ENCODE measurements at regions not wholly inside any gene's neighbourhood (a gene's known extent, or its start where the extent isn't known, plus 50 kb on each side); places are given as distances from the start of the nearest gene placed in this dataset.

DNA sequence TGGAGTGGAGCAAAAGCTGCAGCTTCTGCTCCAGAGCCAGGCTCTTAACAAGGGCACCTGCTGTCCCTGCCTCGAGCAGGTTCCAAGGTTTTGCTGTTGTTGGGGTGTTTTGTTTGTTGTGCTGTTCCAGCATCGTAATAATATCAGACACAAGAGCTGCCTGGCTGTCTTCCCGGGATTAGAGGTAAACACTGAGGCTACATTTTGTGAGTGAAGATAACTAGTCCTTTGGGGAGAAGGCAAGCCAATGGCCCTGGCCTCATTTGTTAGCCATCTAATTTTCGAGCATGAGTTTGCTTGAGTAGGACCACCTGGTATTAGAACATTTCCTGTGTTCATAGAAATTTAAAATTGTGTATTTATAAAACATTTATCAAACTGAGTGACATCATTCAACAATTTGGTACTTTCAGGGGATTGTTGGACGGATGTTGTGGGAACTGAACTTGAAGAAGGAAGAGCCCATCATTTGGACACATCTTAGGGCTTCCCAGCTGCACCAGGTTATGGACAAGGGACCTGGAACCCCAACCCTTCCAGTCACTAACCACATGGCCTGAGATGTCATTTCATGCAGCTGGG lies 555.0 kb downstream of the TNS3 start:
- no peaks in the 10 kb centered on the region for H3K9me3 ChIP-seq (ENCODE audit: control insufficient read depth in 2 of 3, insufficient read depth in 1 of 3, low read length in 3 of 3)
- H3K27me3 ChIP-seq (ENCODE audit: control insufficient read depth, insufficient read depth, low read length) = no peaks in the 10 kb centered on the region
- H3K4me3 ChIP-seq (ENCODE audit: low read length in 3 of 3) = no peak overlapping the region
- H3K9ac ChIP-seq (ENCODE audit: low read length in 3 of 3) = no peak overlapping the region
- H3K4me1 ChIP-seq (ENCODE audit: control insufficient read depth in 2 of 3, insufficient read depth in 2 of 3, low read depth in 1 of 3, low read length in 3 of 3) = no peaks in the 10 kb centered on the region
- FAIRE-seq (no peak), DNase-seq (no peak)
- TF ChIP-seq, protein P1, sequence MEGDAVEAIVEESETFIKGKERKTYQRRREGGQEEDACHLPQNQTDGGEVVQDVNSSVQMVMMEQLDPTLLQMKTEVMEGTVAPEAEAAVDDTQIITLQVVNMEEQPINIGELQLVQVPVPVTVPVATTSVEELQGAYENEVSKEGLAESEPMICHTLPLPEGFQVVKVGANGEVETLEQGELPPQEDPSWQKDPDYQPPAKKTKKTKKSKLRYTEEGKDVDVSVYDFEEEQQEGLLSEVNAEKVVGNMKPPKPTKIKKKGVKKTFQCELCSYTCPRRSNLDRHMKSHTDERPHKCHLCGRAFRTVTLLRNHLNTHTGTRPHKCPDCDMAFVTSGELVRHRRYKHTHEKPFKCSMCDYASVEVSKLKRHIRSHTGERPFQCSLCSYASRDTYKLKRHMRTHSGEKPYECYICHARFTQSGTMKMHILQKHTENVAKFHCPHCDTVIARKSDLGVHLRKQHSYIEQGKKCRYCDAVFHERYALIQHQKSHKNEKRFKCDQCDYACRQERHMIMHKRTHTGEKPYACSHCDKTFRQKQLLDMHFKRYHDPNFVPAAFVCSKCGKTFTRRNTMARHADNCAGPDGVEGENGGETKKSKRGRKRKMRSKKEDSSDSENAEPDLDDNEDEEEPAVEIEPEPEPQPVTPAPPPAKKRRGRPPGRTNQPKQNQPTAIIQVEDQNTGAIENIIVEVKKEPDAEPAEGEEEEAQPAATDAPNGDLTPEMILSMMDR (IDR thresholded peaks at IDR 0.05; ENCODE audit: borderline replicate concordance, extremely low read depth, insufficient read depth) = no peak
- H3K36me3 ChIP-seq (ENCODE audit: control insufficient read depth in 2 of 3, insufficient read depth in 3 of 3, low read length in 3 of 3) = no peaks in the 10 kb centered on the region
- no peak overlapping the region for H3K27ac ChIP-seq (ENCODE audit: low read depth in 2 of 2, low read length in 2 of 2)
- intact Hi-C loops (cut with DNase I) = no loop called here

GRCh38 chr7:47024991-47025390 lies 556.9 kb downstream of the TNS3 start:
- H3K27ac ChIP-seq (ENCODE audit: low read depth in 2 of 2, low read length in 2 of 2) = no peak overlapping the region
- H3K9ac ChIP-seq (ENCODE audit: low read length in 3 of 3) = no peak overlapping the region
- no peaks in the 10 kb centered on the region for H3K9me3 ChIP-seq (ENCODE audit: control insufficient read depth in 2 of 3, insufficient read depth in 1 of 3, low read length in 3 of 3)
- intact Hi-C loops (cut with DNase I) = no loop called here
- TF ChIP-seq, protein P1 (IDR thresholded peaks at IDR 0.05; ENCODE audit: borderline replicate concordance, extremely low read depth, insufficient read depth) = no peak
- no peak for FAIRE-seq
- DNase-seq = no peak
- no peaks in the 10 kb centered on the region for H3K36me3 ChIP-seq (ENCODE audit: control insufficient read depth in 2 of 3, insufficient read depth in 3 of 3, low read length in 3 of 3)
- H3K27me3 ChIP-seq (ENCODE audit: control insufficient read depth, insufficient read depth, low read length) = no peaks in the 10 kb centered on the region
- no peaks in the 10 kb centered on the region for H3K4me1 ChIP-seq (ENCODE audit: control insufficient read depth in 2 of 3, insufficient read depth in 2 of 3, low read depth in 1 of 3, low read length in 3 of 3)
- no peak overlapping the region for H3K4me3 ChIP-seq (ENCODE audit: low read length in 3 of 3)

- Histone ChIP-seq H3K9me3 (ENCODE audit: control insufficient read depth in 2 of 3, insufficient read depth in 1 of 3, low read length in 3 of 3) (no peaks in the 10 kb centered on the region), H3K4me3 (ENCODE audit: low read length in 3 of 3) (no peak overlapping the region), H3K4me1 (ENCODE audit: control insufficient read depth in 2 of 3, insufficient read depth in 2 of 3, low read depth in 1 of 3, low read length in 3 of 3) (no peaks in the 10 kb centered on the region), H3K9ac (ENCODE audit: low read length in 3 of 3) (no peak overlapping the region), H3K36me3 (ENCODE audit: control insufficient read depth in 2 of 3, insufficient read depth in 3 of 3, low read length in 3 of 3) (no peaks in the 10 kb centered on the region), H3K27me3 (ENCODE audit: control insufficient read depth, insufficient read depth, low read length) (no peaks in the 10 kb centered on the region), H3K27ac (ENCODE audit: low read depth in 2 of 2, low read length in 2 of 2) (no peak overlapping the region)
- FAIRE-seq (no peak), DNase-seq (no peak)
- TF ChIP-seq, protein P1 (IDR thresholded peaks at IDR 0.05; ENCODE audit: borderline replicate concordance, extremely low read depth, insufficient read depth) = no peak
- intact Hi-C loops (cut with DNase I) = no loop called here
These were observed 573.5 kb downstream of the TNS3 start for GRCh38 chr7:47008461-47008860.

GRCh38 chr7:47007471-47007870 lies 574.4 kb downstream of the TNS3 start:
- Histone ChIP-seq H3K9me3 (ENCODE audit: control insufficient read depth in 2 of 3, insufficient read depth in 1 of 3, low read length in 3 of 3) (no peaks in the 10 kb centered on the region), H3K27me3 (ENCODE audit: control insufficient read depth, insufficient read depth, low read length) (no peaks in the 10 kb centered on the region), H3K4me1 (ENCODE audit: control insufficient read depth in 2 of 3, insufficient read depth in 2 of 3, low read depth in 1 of 3, low read length in 3 of 3) (no peaks in the 10 kb centered on the region), H3K9ac (ENCODE audit: low read length in 3 of 3) (no peak overlapping the region), H3K4me3 (ENCODE audit: low read length in 3 of 3) (no peak overlapping the region), H3K36me3 (ENCODE audit: control insufficient read depth in 2 of 3, insufficient read depth in 3 of 3, low read length in 3 of 3) (no peaks in the 10 kb centered on the region), H3K27ac (ENCODE audit: low read depth in 2 of 2, low read length in 2 of 2) (no peak overlapping the region)
- intact Hi-C loops (cut with DNase I) = no loop called here
- FAIRE-seq = no peak
- TF ChIP-seq, protein P1 (IDR thresholded peaks at IDR 0.05; ENCODE audit: borderline replicate concordance, extremely low read depth, insufficient read depth) = no peak
- DNase-seq = no peak
